ENCODE measurements at regions not wholly inside any gene's neighbourhood (a gene's known extent, or its start where the extent isn't known, plus 50 kb on each side); places are given as distances from the start of the nearest gene placed in this dataset.

DNA sequence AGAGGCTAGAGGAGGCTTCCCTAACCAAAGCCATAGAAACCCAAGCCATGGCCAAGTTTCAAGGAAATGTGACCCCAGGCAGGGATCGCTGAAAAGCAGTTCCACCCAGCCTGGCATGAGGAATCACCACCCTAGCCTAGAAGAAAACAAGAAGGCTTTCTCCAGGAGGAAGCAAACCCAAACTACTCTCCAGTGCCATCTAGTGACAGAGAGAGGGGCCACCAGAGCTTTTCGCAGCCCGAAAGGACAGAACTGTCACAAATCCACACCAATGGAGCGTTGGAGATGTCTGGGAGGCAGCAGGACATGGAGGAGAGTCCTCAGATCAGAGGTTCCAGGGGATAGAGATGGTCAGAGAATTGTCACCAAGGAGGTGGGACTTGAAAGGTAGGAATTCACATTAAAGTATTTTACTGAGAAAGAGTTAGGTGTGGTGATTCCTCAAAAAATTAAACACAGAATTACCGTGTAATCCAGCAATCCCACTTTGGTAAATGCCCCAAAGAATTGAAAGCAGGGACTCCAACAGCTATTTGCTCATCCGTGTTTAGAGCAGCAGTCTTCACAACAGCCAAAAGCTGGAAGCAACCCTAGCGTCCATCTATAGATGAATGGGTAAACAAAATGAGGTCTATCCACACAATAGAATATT, 67.3 kb upstream of the NUP50 start:
- FAIRE-seq: peak; percentile 70

- no peak for FAIRE-seq
Observed at GRCh38 chr22:45097061-45097460, 66.7 kb upstream of the NUP50 start.

GRCh38 chr22:45098056-45098455, 65.7 kb upstream of the NUP50 start:
- no peak for FAIRE-seq

GRCh38 chr22:45099961-45100360, 63.8 kb upstream of the NUP50 start:
- FAIRE-seq: no peak

DNA sequence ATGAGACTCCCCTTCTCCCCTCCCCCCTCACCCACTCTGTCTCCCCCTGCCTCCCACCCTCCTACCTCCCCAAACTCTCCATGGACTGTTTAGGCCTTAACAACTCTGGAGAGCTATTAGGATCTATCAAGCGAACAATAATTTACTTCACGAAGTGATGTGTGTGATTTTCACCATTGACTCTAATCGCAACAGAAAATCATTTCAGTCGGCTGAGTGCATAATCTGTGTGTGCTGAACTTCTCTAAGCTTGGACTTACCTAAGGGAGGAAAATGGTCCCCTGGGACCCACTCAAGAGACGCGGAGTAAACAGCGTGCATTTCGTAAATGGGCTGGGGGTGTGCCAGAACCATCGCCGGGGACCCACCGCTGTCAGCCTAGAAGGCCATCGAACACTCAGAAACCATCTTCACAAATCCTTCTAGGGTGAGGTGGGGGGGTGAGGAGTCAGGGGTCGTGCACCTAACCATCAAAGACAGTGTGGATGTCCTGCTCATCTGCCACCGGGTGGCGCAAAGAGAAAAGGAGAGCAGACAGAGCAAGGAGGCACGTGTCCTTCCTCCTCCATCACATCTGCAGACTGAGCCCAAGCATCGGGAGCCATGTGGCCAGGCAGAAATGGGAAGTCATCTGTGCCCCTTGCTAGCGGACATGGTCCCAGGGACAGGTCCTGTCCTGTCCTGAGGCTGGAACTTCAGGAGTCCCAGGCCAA, 62.1 kb upstream of the NUP50 start:
- FAIRE-seq: no peak

DNA sequence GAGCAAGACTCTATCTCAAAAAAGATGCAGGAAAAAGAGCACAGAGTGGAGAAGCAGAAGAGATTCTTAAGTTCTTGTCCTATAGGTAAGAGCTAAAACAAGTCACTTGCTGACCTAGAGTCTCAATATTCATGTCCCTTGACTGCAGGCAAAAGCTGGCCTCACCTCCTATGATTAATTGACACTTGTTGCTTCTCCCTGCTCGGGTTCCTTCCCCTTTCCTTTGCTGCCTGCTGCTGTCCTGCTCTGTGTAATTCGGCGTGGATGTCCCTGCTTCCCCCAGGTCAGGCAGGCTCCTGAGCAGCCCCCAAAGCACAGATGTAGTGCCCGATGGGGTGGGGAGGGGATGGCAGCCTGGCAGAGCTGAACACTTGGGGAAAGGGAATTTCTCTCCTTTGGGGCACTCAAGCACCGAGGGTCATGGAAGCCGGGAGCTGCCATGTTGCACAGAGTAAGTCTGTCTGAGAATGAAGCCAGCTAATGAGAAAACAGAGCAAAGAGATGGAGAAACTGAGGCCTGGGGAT, 60.8 kb upstream of the NUP50 start:
- FAIRE-seq: no peak

GRCh38 chr22:45103756-45104155, 60.0 kb upstream of the NUP50 start:
- no peak for FAIRE-seq

DNA sequence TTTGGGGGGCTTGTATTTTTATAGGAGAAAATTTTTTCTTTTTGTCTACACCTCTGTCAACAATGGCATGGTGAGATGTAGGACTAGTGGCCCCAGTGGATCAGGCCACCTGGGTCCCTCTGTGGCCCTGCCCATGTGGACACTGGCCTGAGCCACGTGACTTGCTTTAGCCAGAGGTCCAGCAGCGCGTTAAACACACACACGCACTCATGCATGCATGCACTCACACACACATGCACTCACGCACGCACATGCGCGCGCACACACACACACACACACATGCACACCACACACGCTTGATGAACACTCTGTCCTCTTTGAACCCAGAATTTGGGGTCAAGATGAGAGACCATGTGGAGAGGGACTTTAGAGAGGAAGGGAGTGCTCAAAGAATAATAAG, 59.4 kb upstream of the NUP50 start:
- no peak for FAIRE-seq

DNA sequence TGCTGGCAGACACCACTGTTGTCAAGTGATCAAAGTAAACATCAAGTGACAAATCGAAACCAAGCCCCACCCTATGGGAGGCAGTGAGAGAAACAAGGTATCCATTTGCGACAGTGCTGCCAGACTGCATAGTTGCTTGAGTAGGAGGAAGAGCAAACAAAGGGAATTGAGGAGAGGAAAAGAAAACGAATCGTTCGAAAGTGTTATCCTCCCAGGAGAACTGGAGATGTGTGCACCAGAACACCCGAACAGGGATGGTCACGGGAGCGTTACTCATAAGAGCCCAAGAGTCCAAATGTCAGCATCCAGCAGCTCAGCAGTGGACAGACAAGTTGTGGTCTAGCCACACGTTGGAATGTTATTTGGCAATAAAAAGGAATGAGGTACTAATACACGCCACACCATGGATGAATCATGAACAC, 58.4 kb upstream of the NUP50 start:
- FAIRE-seq: no peak

DNA sequence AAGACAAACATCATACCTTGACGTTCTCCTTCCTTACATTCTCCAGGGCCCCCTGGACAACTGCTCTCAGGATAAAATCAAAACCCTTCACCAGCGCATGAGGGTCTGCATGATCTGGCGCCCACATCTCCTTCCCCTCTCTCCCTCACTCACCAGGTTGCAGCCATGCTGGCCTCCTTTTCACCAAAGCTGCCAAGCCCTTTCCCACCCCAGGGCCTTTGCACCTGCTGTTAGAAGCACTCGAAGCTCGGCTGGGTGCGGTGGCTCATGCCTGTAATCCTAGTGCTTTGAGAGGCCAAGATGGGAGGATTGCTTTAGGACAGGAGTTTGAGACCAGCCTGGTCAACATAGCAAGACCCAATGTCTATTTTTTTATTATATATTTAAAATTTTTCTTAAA, 56.1 kb upstream of the NUP50 start:
- FAIRE-seq: no peak

GRCh38 chr22:45112136-45112879, 51.4 kb upstream of the NUP50 start:
- FAIRE-seq: no peak

All from TTC549 (cell line).